ENCODE measurements at regions not wholly inside any gene's neighbourhood (a gene's known extent, or its start where the extent isn't known, plus 50 kb on each side); places are given as distances from the start of the nearest gene placed in this dataset.

- ChIA-PET POLR2A (no interaction called here), CTCF (no interaction called here)
- Histone ChIP-seq H3K4me1 (ENCODE audit: control insufficient read depth, insufficient read depth, low read length) (no peaks in the 10 kb centered on the region), H3K4me3 (ENCODE audit: low read depth in 2 of 2, low read length in 2 of 2) (no peak overlapping the region), H3K9me3 (ENCODE audit: control insufficient read depth, insufficient read depth, low read depth, low read length) (no peaks in the 10 kb centered on the region), H3K27ac (ENCODE audit: low read length) (no peak overlapping the region), H3K27me3 (ENCODE audit: control insufficient read depth, insufficient read depth, low read length) (no peaks in the 10 kb centered on the region), H3K36me3 (ENCODE audit: control insufficient read depth, insufficient read depth, low read length) (no peaks in the 10 kb centered on the region)
- BruUV-seq (replicated peaks), result no TSS peak
- ATAC-seq, result no peak
- DNase-seq (ENCODE audit: low read depth, low spot score), result no peak
- in situ Hi-C loops (cut with HindIII; ENCODE audit: low pct_unique_long_range_greater_than_20kb, low sequenced_read_pairs) (no loop called here), intact Hi-C loops (cut with micrococcal nuclease; ENCODE audit: unreplicated experiment) (no loop called here)
- no peak for TF ChIP-seq REST (IDR thresholded peaks at IDR 0.05; ENCODE audit: insufficient read depth in 1 of 2, low read depth in 2 of 2, low read length in 1 of 2)
- no peak for TF ChIP-seq POLR2AphosphoS5 (IDR thresholded peaks at IDR 0.05; ENCODE audit: low read depth, low read length)
- TF ChIP-seq CTCF (IDR thresholded peaks at IDR 0.05), result no peak
- no peak for TF ChIP-seq TCF7L2 (IDR thresholded peaks at IDR 0.05; ENCODE audit: low read depth, low read length)
- TF ChIP-seq SIN3A (IDR thresholded peaks at IDR 0.05; ENCODE audit: borderline replicate concordance, insufficient read depth, low read depth, low read length), result no peak
Measured at GRCh38 chr2:238698451-238699306, 149.2 kb upstream of the TWIST2 start.

GRCh38 chr2:238699307-238700116, 148.4 kb upstream of the TWIST2 start:
- Histone ChIP-seq H3K36me3 (ENCODE audit: control insufficient read depth, insufficient read depth, low read length) (no peaks in the 10 kb centered on the region), H3K27ac (ENCODE audit: low read length) (no peak overlapping the region), H3K4me3 (ENCODE audit: low read depth in 2 of 2, low read length in 2 of 2) (no peak overlapping the region), H3K27me3 (ENCODE audit: control insufficient read depth, insufficient read depth, low read length) (no peaks in the 10 kb centered on the region), H3K9me3 (ENCODE audit: control insufficient read depth, insufficient read depth, low read depth, low read length) (no peaks in the 10 kb centered on the region), H3K4me1 (ENCODE audit: control insufficient read depth, insufficient read depth, low read length) (no peaks in the 10 kb centered on the region)
- intact Hi-C loops (cut with micrococcal nuclease; ENCODE audit: unreplicated experiment) (no loop called here), in situ Hi-C loops (cut with HindIII; ENCODE audit: low pct_unique_long_range_greater_than_20kb, low sequenced_read_pairs) (no loop called here)
- POLR2A ChIA-PET, result no interaction called here
- TF ChIP-seq TCF7L2 (IDR thresholded peaks at IDR 0.05; ENCODE audit: low read depth, low read length) (no peak), CTCF (IDR thresholded peaks at IDR 0.05) (no peak), SIN3A (IDR thresholded peaks at IDR 0.05; ENCODE audit: borderline replicate concordance, insufficient read depth, low read depth, low read length) (no peak), REST (IDR thresholded peaks at IDR 0.05; ENCODE audit: insufficient read depth in 1 of 2, low read depth in 2 of 2, low read length in 1 of 2) (no peak), POLR2AphosphoS5 (IDR thresholded peaks at IDR 0.05; ENCODE audit: low read depth, low read length) (no peak)
- DNase-seq (ENCODE audit: low read depth, low spot score) (no peak), ATAC-seq (no peak)
- CTCF ChIA-PET, result interaction anchor here (0.6 kb wide), 1 partner anchor 77 kb away, joined by 3 read pairs; no protein-coding TSS in a partner anchor
- BruUV-seq (replicated peaks), result no TSS peak
